ENCODE measurements at regions not wholly inside any gene's neighbourhood (a gene's known extent, or its start where the extent isn't known, plus 50 kb on each side); places are given as distances from the start of the nearest gene placed in this dataset.

GRCh38 chr12:60034147-60034546 lies 438.3 kb downstream of the SLC16A7 start:
- TF ChIP-seq CTCF (IDR thresholded peaks at IDR 0.05) (no peak), POLR2A (IDR thresholded peaks at IDR 0.05) (no peak)

Measured in right lobe of liver (tissue), 4 donors.